BLaER1 treated with 17β-estradiol and CSF1 and Interleukin-3, amounts not matched to agents 10 nM and 100 nM (cell line): ENCODE measurements at regions not wholly inside any gene's neighbourhood (a gene's known extent, or its start where the extent isn't known, plus 50 kb on each side); places are given as distances from the start of the nearest gene placed in this dataset.

Experiments
- H3K27ac ChIP-seq, 11 experiments: shearing (Covaris generic); formaldehyde crosslinking; 2 replicates each; pipeline ENCODE4 v1.8.1; 2022
- H3K27me3 ChIP-seq, 11 experiments: shearing (Covaris generic); formaldehyde crosslinking; 2 replicates each; pipeline ENCODE4 v1.8.1; 2022
- H3K36me3 ChIP-seq, 11 experiments: shearing (Covaris generic); formaldehyde crosslinking; 2 replicates each; pipeline ENCODE4 v1.8.1; 2022
- H3K4me1 ChIP-seq, 10 experiments: shearing (Covaris generic); formaldehyde crosslinking; 2 replicates each; pipeline ENCODE4 v1.8.1; 2022
- H3K4me2 ChIP-seq, 11 experiments: shearing (Covaris generic); formaldehyde crosslinking; 2 replicates each; pipeline ENCODE4 v1.8.1; 2022
- H3K4me3 ChIP-seq, 10 experiments: shearing (Covaris generic); formaldehyde crosslinking; 2 replicates each; pipeline ENCODE4 v1.8.1; 2022
- H3K9ac ChIP-seq, 11 experiments: shearing (Covaris generic); formaldehyde crosslinking; 2 replicates each; pipeline ENCODE4 v1.8.1; 2022
- H3K9me3 ChIP-seq, 11 experiments: shearing (Covaris generic); formaldehyde crosslinking; replicated peaks in 1 of 11; 2 replicates each; pipeline ENCODE4 v1.8.1; 2022
- H4K20me1 ChIP-seq, 11 experiments: shearing (Covaris generic); formaldehyde crosslinking; 2 replicates each; pipeline ENCODE4 v1.8.1; 2022
- Cebpa-rat ChIP-seq, 11 experiments: shearing (Covaris generic); IDR thresholded peaks; 2 replicates each; pipeline ENCODE4 v1.8.1; 2022

GRCh38 chr6:14734052-14734415 is 511.8 kb upstream of the JARID2 start:
- Histone ChIP-seq H3K36me3 (no peaks in the 10 kb centered on the region), H3K4me2 (peak overlapping the region; percentile 72 to 87 (median 77)), H3K4me1 (peaks cover 73 to 99% (median 78%) of the 10 kb centered on the region in 10 experiments), H3K9ac (peak overlapping the region in 5 of 11 experiments; percentile 23 to 76 (median 43); a peak in 6 of 22 replicates), H3K27me3 (no peaks in the 10 kb centered on the region), H3K9me3 (peaks cover 0 to 26% (median 0%) of the 10 kb centered on the region in 11 experiments; a peak in 5 of 22 replicates), H3K4me3 (no peak overlapping the region), H3K27ac (peak overlapping the region; percentile 19 to 94 (median 66); a peak in 20 of 22 replicates), H4K20me1 (no peaks in the 10 kb centered on the region)
- TF ChIP-seq Cebpa-rat (IDR thresholded peaks at IDR 0.05), result no peak

DNA sequence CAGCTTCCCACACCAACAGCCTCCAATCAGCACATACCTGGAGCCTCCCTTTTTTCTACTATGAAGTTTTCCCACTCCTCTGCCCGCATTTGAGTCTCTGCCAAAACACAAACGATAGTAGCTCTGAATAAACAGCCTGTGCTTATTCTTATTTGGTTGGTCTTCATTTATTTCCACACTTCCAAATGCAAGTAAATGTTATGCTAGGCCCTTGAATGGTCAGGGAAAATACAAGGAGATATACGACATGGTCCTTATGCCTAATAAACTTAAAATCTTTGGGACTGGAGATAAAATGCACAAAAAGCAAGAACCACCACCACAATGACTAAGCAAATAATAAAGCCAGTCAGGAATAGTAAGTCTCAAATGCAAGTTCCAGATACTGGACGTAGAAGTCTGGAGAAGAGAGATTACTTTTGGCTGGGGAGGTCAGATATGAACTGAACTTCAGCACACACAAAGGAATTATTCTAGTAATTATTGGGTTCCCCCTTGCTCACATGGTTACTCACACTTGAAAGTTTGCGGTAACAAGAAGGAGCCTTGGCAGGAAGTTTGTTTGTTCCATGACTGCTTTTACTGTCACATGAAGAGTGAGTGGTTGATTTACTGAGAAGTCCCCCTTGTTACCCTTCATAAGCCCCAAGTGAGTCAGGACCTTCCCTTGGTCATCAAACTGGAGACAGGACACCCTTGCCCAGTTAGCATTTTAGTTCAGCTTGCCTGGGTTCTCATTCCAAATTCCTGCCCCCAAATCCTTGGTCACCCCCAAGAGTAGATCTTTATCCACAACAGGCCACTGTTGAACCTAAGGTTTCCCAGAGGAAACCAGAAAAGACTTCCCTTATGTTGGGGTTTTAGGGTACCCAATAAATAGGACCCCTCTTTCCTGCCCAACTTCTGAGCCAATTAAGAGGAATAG is 511.2 kb upstream of the JARID2 start:
- no peaks in the 10 kb centered on the region for H4K20me1 ChIP-seq
- H3K4me1 ChIP-seq, result peaks cover 73 to 99% (median 78%) of the 10 kb centered on the region in 10 experiments
- no peaks in the 10 kb centered on the region for H3K36me3 ChIP-seq
- H3K4me3 ChIP-seq, result no peak overlapping the region
- peak overlapping the region in 9 of 11 experiments; percentile 6 to 77 (median 42); a peak in 10 of 22 replicates for H3K9ac ChIP-seq
- no peaks in the 10 kb centered on the region for H3K27me3 ChIP-seq
- H3K9me3 ChIP-seq, result peaks cover 0 to 26% (median 0%) of the 10 kb centered on the region in 11 experiments; a peak in 5 of 22 replicates
- H3K27ac ChIP-seq, result peak overlapping the region; percentile 19 to 94 (median 66)
- H3K4me2 ChIP-seq, result peak overlapping the region; percentile 72 to 87 (median 77)
- no peak for TF ChIP-seq Cebpa-rat (IDR thresholded peaks at IDR 0.05)

- Histone ChIP-seq H4K20me1 (no peaks in the 10 kb centered on the region), H3K36me3 (no peaks in the 10 kb centered on the region), H3K4me2 (peak overlapping the region; percentile 72 to 87 (median 77)), H3K27me3 (no peaks in the 10 kb centered on the region), H3K9me3 (peaks cover 0 to 31% (median 8%) of the 10 kb centered on the region in 11 experiments; a peak in 13 of 22 replicates), H3K4me1 (peaks cover 73 to 87% (median 78%) of the 10 kb centered on the region in 10 experiments), H3K4me3 (no peak overlapping the region), H3K9ac (no peak overlapping the region), H3K27ac (peak overlapping the region in 7 of 11 experiments; percentile 64 to 94 (median 80); a peak in 9 of 22 replicates)
- TF ChIP-seq Cebpa-rat (IDR thresholded peaks at IDR 0.05), result no peak
Observed at GRCh38 chr6:14735956-14736486, 509.8 kb upstream of the JARID2 start.

GRCh38 chr6:14736554-14736953 is 509.3 kb upstream of the JARID2 start:
- H3K27ac ChIP-seq, result peak overlapping the region in 2 of 11 experiments; percentile 65 to 82; a peak in 2 of 22 replicates
- no peak overlapping the region for H3K9ac ChIP-seq
- H3K36me3 ChIP-seq, result no peaks in the 10 kb centered on the region
- no peaks in the 10 kb centered on the region for H4K20me1 ChIP-seq
- peak overlapping the region; percentile 66 to 87 (median 77); a peak in 21 of 22 replicates for H3K4me2 ChIP-seq
- H3K4me3 ChIP-seq, result no peak overlapping the region
- H3K27me3 ChIP-seq, result no peaks in the 10 kb centered on the region
- TF ChIP-seq Cebpa-rat (IDR thresholded peaks at IDR 0.05), result no peak
- peaks cover 73 to 83% (median 79%) of the 10 kb centered on the region in 10 experiments for H3K4me1 ChIP-seq
- peaks cover 0 to 31% (median 11%) of the 10 kb centered on the region in 11 experiments; a peak in 13 of 22 replicates for H3K9me3 ChIP-seq

GRCh38 chr6:14738497-14738896 is 507.4 kb upstream of the JARID2 start:
- H3K9ac ChIP-seq, result peak overlapping the region in 2 of 11 experiments; percentile 10 to 34; a peak in 1 of 22 replicates

GRCh38 chr6:14738933-14739332 is 506.9 kb upstream of the JARID2 start:
- no peak for TF ChIP-seq Cebpa-rat (IDR thresholded peaks at IDR 0.05)
- Histone ChIP-seq H3K9ac (peak overlapping the region in 5 of 11 experiments; percentile 9 to 18 (median 12); a peak in 5 of 22 replicates), H3K27me3 (no peaks in the 10 kb centered on the region), H3K4me3 (peak overlapping the region in 2 of 10 experiments; percentile 14 to 22; a peak in 3 of 20 replicates), H4K20me1 (no peaks in the 10 kb centered on the region), H3K36me3 (no peaks in the 10 kb centered on the region), H3K9me3 (peaks cover 0 to 37% (median 20%) of the 10 kb centered on the region in 11 experiments; a peak in 15 of 22 replicates), H3K4me1 (peaks cover 61 to 75% (median 68%) of the 10 kb centered on the region in 10 experiments), H3K4me2 (peak overlapping the region; percentile 62 to 87 (median 77)), H3K27ac (peak overlapping the region; percentile 15 to 75 (median 63); a peak in 21 of 22 replicates)

More at GRCh38 chr6:14738497-14738896, 507.4 kb upstream of the JARID2 start:
- Histone ChIP-seq H3K4me3 (peak overlapping the region in 2 of 10 experiments; percentile 14 to 22; a peak in 2 of 20 replicates), H4K20me1 (no peaks in the 10 kb centered on the region), H3K4me1 (peaks cover 65 to 75% (median 71%) of the 10 kb centered on the region in 10 experiments), H3K36me3 (no peaks in the 10 kb centered on the region), H3K27ac (peak overlapping the region; percentile 15 to 75 (median 63); a peak in 19 of 22 replicates), H3K9me3 (peaks cover 0 to 41% (median 20%) of the 10 kb centered on the region in 11 experiments; a peak in 15 of 22 replicates), H3K4me2 (peak overlapping the region; percentile 62 to 87 (median 77)), H3K27me3 (no peaks in the 10 kb centered on the region)
- no peak for TF ChIP-seq Cebpa-rat (IDR thresholded peaks at IDR 0.05)

- Histone ChIP-seq H3K27me3 (no peaks in the 10 kb centered on the region), H3K9ac (no peak overlapping the region), H3K27ac (peak overlapping the region in 6 of 11 experiments; percentile 59 to 75 (median 66); a peak in 8 of 22 replicates), H3K36me3 (no peaks in the 10 kb centered on the region), H3K4me3 (no peak overlapping the region), H3K9me3 (peaks cover 0 to 33% (median 20%) of the 10 kb centered on the region in 11 experiments; a peak in 15 of 22 replicates), H4K20me1 (no peaks in the 10 kb centered on the region), H3K4me1 (peaks cover 52 to 70% (median 59%) of the 10 kb centered on the region in 10 experiments), H3K4me2 (peak overlapping the region; percentile 29 to 87 (median 77); a peak in 20 of 22 replicates)
- TF ChIP-seq Cebpa-rat (IDR thresholded peaks at IDR 0.05), result no peak
Observed at GRCh38 chr6:14739827-14740226, 506.0 kb upstream of the JARID2 start.

DNA sequence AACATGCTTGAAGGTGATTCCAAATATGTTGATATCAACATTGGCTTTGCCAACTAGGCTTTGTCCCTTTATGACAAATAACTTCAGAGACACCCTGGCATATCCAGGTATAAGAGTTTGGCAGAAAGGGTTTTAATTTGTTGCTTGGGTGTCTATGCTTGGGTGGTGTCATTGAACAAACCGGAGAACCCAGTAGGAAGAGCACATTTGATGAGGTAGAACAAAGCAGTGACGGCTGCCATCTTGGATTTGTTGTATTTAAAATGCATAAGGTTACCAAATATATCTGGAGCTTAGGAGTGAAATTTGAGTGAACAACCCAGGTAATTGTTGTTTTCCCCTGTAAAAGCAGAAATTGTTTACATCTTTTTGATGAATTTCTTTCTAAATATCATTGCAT is 503.7 kb upstream of the JARID2 start:
- H3K4me2 ChIP-seq, result no peak overlapping the region
- H4K20me1 ChIP-seq, result no peaks in the 10 kb centered on the region
- H3K27me3 ChIP-seq, result no peaks in the 10 kb centered on the region
- no peaks in the 10 kb centered on the region for H3K36me3 ChIP-seq
- H3K4me1 ChIP-seq, result peaks cover 30 to 46% (median 37%) of the 10 kb centered on the region in 10 experiments
- H3K9me3 ChIP-seq, result peaks cover 0 to 33% (median 20%) of the 10 kb centered on the region in 11 experiments; a peak in 15 of 22 replicates
- no peak overlapping the region for H3K9ac ChIP-seq
- TF ChIP-seq Cebpa-rat (IDR thresholded peaks at IDR 0.05), result no peak
- H3K27ac ChIP-seq, result no peak overlapping the region
- no peak overlapping the region for H3K4me3 ChIP-seq
